ENCODE measurements at regions not wholly inside any gene's neighbourhood (a gene's known extent, or its start where the extent isn't known, plus 50 kb on each side); places are given as distances from the start of the nearest gene placed in this dataset.

DNA sequence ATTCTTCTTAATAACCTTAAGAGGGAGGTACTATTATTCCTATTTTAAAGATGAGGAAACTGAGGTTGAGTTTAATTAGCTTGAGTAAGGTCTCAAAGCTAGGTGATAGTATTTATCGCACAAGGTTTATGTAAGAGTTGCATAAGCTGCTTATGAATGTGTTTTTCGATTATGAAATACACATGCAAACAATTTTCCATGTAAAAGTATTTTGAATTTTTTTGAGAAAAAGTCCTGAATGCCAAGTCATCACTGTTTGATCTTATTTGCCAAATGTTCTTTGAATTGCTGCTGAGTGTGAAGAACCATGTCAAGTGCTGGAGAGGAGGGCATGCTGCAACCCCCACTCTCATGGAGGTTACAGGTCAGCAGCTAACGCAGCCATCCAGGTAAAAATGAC is 174.4 kb downstream of the CARTPT start:
- TF ChIP-seq CTCF (IDR thresholded peaks at IDR 0.05 in 8 of 11, conservative IDR thresholded peaks at IDR 0.05 in 3 of 11) = no peak
- no peak for TF ChIP-seq POLR2AphosphoS5 (IDR thresholded peaks at IDR 0.05)
- TF ChIP-seq POLR2A (IDR thresholded peaks at IDR 0.05) = no peak

All from spleen (tissue), 7 donors.